Heart left ventricle (tissue), 16 donors: ENCODE measurements at regions not wholly inside any gene's neighbourhood (a gene's known extent, or its start where the extent isn't known, plus 50 kb on each side); places are given as distances from the start of the nearest gene placed in this dataset.

Experiments used
- ATAC-seq, 4 donors: fragments of 200-7000 bp; cut with Tn5 transposase; one replicate each; pipeline ENCODE4 v1.9.1; 2020 to 2022; ENCODE audit warnings: moderate library complexity in 4 of 4, mild to moderate bottlenecking in 3 of 4, moderate number of reproducible peaks in 1 of 4
- DNase-seq, 5 donors: peaks; one replicate each; pipeline ENCODE4 v3.0.0-alpha.2; 2020
- H3K27ac ChIP-seq, 12 donors: fragments of 200-600 bp; sonication (generic) in 4 of 12; one replicate each; pipeline versions ENCODE4 v1.5.0 to v1.8.0; 2016 to 2022; ENCODE audit warnings: mild to moderate bottlenecking in 2 of 12
- H3K27me3 ChIP-seq, 9 donors: fragments of 200-600 bp; sonication (generic) in 2 of 9; one replicate each; pipeline versions ENCODE4 v1.5.1 to v1.8.0; 2016 to 2022; ENCODE audit warnings: mild to moderate bottlenecking in 3 of 9
- H3K36me3 ChIP-seq, 9 donors: fragments of 200-600 bp; sonication (generic) in 2 of 9; one replicate each; pipeline versions ENCODE4 v1.5.0 to v1.8.0; 2018 to 2022; ENCODE audit warnings: mild to moderate bottlenecking in 2 of 9
- H3K4me1 ChIP-seq, 12 donors: fragments of 200-600 bp; sonication (generic) in 4 of 12; one replicate each; pipeline versions ENCODE4 v1.5.0 to v1.8.0; 2016 to 2022; ENCODE audit warnings: mild to moderate bottlenecking in 3 of 12
- H3K4me3 ChIP-seq, 12 donors: fragments of 200-600 bp; sonication (generic) in 4 of 12; one replicate each; pipeline versions ENCODE4 v1.5.0 to v1.8.0; 2017 to 2022; ENCODE audit warnings: mild to moderate bottlenecking in 9 of 12, moderate library complexity in 4 of 12
- H3K9me3 ChIP-seq, 12 donors: fragments of 200-600 bp; sonication (generic) in 4 of 12; one replicate each; pipeline versions ENCODE4 v1.5.0 to v1.8.0; 2016 to 2022; ENCODE audit warnings: mild to moderate bottlenecking in 1 of 12
- CTCF ChIP-seq, 12 donors: fragments of 200-600 bp; sonication (generic) in 4 of 12; IDR thresholded peaks; one replicate each; pipeline versions ENCODE4 v1.5.0 to v1.8.0; 2018 to 2022; ENCODE audit warnings: antibody characterized with exemption in 12 of 12, mild to moderate bottlenecking in 5 of 12
- POLR2A ChIP-seq, 2 donors: fragments of 450-650 bp; IDR thresholded peaks; one replicate each; pipeline ENCODE4 v1.6.1; 2017; ENCODE audit warnings: antibody characterized with exemption in 2 of 2, mild to moderate bottlenecking in 2 of 2, moderate library complexity in 2 of 2
- WGBS, 4 donors: extraction: QIAGEN DNeasy Blood & Tissue Kit in 2 of 4; methylation state at CpG; one replicate each; pipeline versions ENCODE4 v1.1.5 to v1.1.7; 2013 to 2018; 5-methylcytosine and 5-hydroxymethylcytosine counted together
- intact Hi-C, 10 donors: fragments of 100-400 bp; cut with DNase I; formaldehyde crosslinking; loops; one replicate each; pipeline versions ENCODE4 v1.11.1 to v1.14.2; 2022
- donor health status: ischemic (EF 13 %, LVEDD 7.1; RV severe dilation, severe dysfunction).
- donor health status: healthy with polysubstance abuse.
- donor health status: DM: no; HTN: yes; CAD: no.
- donor health status: DM: no; HTN: no; CAD: no.
- donor health status: ischemic (EF 25% LVEDD 6.9; RV normal size, moderate dysfunction).
- donor health status: ischemic (EF 25% LVEDD 5.7; RV mildly dilated, moderate dysfunction).
- donor health status: healthy.
- donor health status: DM: yes; HTN: yes; CAD: no.
- donor health status: ischemic (EF 35%, LVEDD 5.7; RV mildly dilated, moderate dysfunction).
- donor health status: nonischemic (EF 11% LVEDD 7.7; RV severe dilation, severe dysfunction).
- donor health status: DM: yes; HTN: yes; CAD: no.
- donor health status: PGD.
- donor health status: ischemic (EF 29% LVEDD 5.4; RV normal size, mild dysfunction).
- donor health status: nonischemic (EF 23%, LVEDD 6.1; RV moderate dilation, normal function).

- intact Hi-C loops, result no loop called here
- ATAC-seq, result no peak
- 79 to 93% (median 87%) methylated on average over 3 to 5 of the region's 5 CpGs for WGBS, 4 donors
Measured at GRCh38 chr2:172230332-172230888, 127.7 kb upstream of the DLX2 start.

GRCh38 chr2:172230889-172231401 is 128.2 kb upstream of the DLX2 start:
- peaks cover 0 to 28% (median 13%) of the 10 kb centered on the region in 12 donors for H3K4me1 ChIP-seq
- TF ChIP-seq POLR2A (IDR thresholded peaks at IDR 0.05) (no peak), CTCF (IDR thresholded peaks at IDR 0.05) (no peak)
- 83 to 93% (median 89%) methylated on average over 6 of the region's 6 CpGs for WGBS, 4 donors
- intact Hi-C loops, result no loop called here
- ATAC-seq (no peak), DNase-seq (no peak)
- no peaks in the 10 kb centered on the region for H3K36me3 ChIP-seq
- H3K9me3 ChIP-seq, result no peaks in the 10 kb centered on the region
- H3K4me3 ChIP-seq, result no peak overlapping the region
- peaks cover 0 to 21% (median 13%) of the 10 kb centered on the region in 9 donors for H3K27me3 ChIP-seq
- no peak overlapping the region for H3K27ac ChIP-seq

More at GRCh38 chr2:172230332-172230888, 127.7 kb upstream of the DLX2 start:
- H3K9me3 ChIP-seq, result no peaks in the 10 kb centered on the region
- H3K36me3 ChIP-seq, result no peaks in the 10 kb centered on the region
- no peak for DNase-seq
- TF ChIP-seq CTCF (IDR thresholded peaks at IDR 0.05) (no peak), POLR2A (IDR thresholded peaks at IDR 0.05) (no peak)
- no peak overlapping the region for H3K4me3 ChIP-seq
- H3K27ac ChIP-seq, result no peak overlapping the region
- H3K4me1 ChIP-seq, result peaks cover 0 to 28% (median 8%) of the 10 kb centered on the region in 12 donors
- peaks cover 0 to 16% (median 7%) of the 10 kb centered on the region in 9 donors for H3K27me3 ChIP-seq

GRCh38 chr2:172231508-172231907 is 128.8 kb upstream of the DLX2 start:
- H3K27ac ChIP-seq, result no peak overlapping the region
- H3K4me1 ChIP-seq, result peaks cover 0 to 28% (median 13%) of the 10 kb centered on the region in 12 donors
- TF ChIP-seq CTCF (IDR thresholded peaks at IDR 0.05), result no peak
- TF ChIP-seq POLR2A (IDR thresholded peaks at IDR 0.05), result no peak
- H3K9me3 ChIP-seq, result no peaks in the 10 kb centered on the region
- H3K36me3 ChIP-seq, result no peaks in the 10 kb centered on the region
- no peak overlapping the region for H3K4me3 ChIP-seq
- ATAC-seq, result no peak
- peaks cover 0 to 25% (median 15%) of the 10 kb centered on the region in 9 donors for H3K27me3 ChIP-seq
- DNase-seq, result no peak
- 92 to 99% (median 97%) methylated on average over 3 of the region's 3 CpGs for WGBS, 4 donors
- intact Hi-C loops, result no loop called here

- no peaks in the 10 kb centered on the region for H3K9me3 ChIP-seq
- peak overlapping the region in 4 of 12 donors; percentile 43 to 51 (median 46) for H3K27ac ChIP-seq
- no peak overlapping the region for H3K4me3 ChIP-seq
- intact Hi-C loops, result no loop called here
- WGBS, 4 donors, result 80 to 89% (median 85%) methylated on average over 9 of the region's 9 CpGs
- peaks cover 0 to 33% (median 24%) of the 10 kb centered on the region in 9 donors for H3K27me3 ChIP-seq
- H3K4me1 ChIP-seq, result peaks cover 0 to 28% (median 13%) of the 10 kb centered on the region in 12 donors
- TF ChIP-seq POLR2A (IDR thresholded peaks at IDR 0.05) (no peak), CTCF (IDR thresholded peaks at IDR 0.05) (no peak)
- no peaks in the 10 kb centered on the region for H3K36me3 ChIP-seq
- DNase-seq, result no peak
- ATAC-seq, result no peak
Measured at GRCh38 chr2:172232708-172233396, 130.2 kb upstream of the DLX2 start.
